GM18517 (cell line): ENCODE measurements at regions not wholly inside any gene's neighbourhood (a gene's known extent, or its start where the extent isn't known, plus 50 kb on each side); places are given as distances from the start of the nearest gene placed in this dataset.

Experiments used
- ATAC-seq: cut with Tn5 transposase; IDR thresholded peaks from one replicate; pipeline ENCODE4 v1.9.1; 2021; ENCODE audit warnings: mild to moderate bottlenecking, moderate library complexity; ENCODE audit not compliant: unreplicated experiment

- no peak for ATAC-seq
These were observed 93.1 kb downstream of the RHOB start for GRCh38 chr2:20539776-20540586.

- ATAC-seq: no peak
These were observed 93.9 kb downstream of the RHOB start for GRCh38 chr2:20540587-20541293.

- no peak for ATAC-seq
These were observed 94.4 kb downstream of the RHOB start for GRCh38 chr2:20541294-20541640.

GRCh38 chr2:20541651-20542050, 94.8 kb downstream of the RHOB start:
- no peak for ATAC-seq

GRCh38 chr2:20542269-20542668, 95.4 kb downstream of the RHOB start:
- ATAC-seq: no peak

GRCh38 chr2:20542746-20543468, 96.0 kb downstream of the RHOB start:
- ATAC-seq: no peak

- ATAC-seq: no peak
These were observed 96.7 kb downstream of the RHOB start for GRCh38 chr2:20543469-20544152.

GRCh38 chr2:20544153-20544747, 97.4 kb downstream of the RHOB start:
- no peak for ATAC-seq

- ATAC-seq: no peak
These were observed 101.8 kb downstream of the HS1BP3 start for GRCh38 chr2:20549144-20549543.

- no peak for ATAC-seq
These were observed 101.1 kb downstream of the HS1BP3 start for GRCh38 chr2:20549691-20550348.

- ATAC-seq: no peak
These were observed 99.5 kb downstream of the HS1BP3 start for GRCh38 chr2:20551260-20551944.

GRCh38 chr2:20551945-20552328, 99.0 kb downstream of the HS1BP3 start:
- ATAC-seq: no peak

GRCh38 chr2:20552847-20553246, 98.1 kb downstream of the HS1BP3 start:
- ATAC-seq: no peak

GRCh38 chr2:20553580-20553979, 97.3 kb downstream of the HS1BP3 start:
- ATAC-seq: no peak

GRCh38 chr2:20555954-20556353, 94.9 kb downstream of the HS1BP3 start:
- ATAC-seq: no peak

- ATAC-seq: no peak
These were observed 94.1 kb downstream of the HS1BP3 start for GRCh38 chr2:20556756-20557155.

- no peak for ATAC-seq
These were observed 93.7 kb downstream of the HS1BP3 start for GRCh38 chr2:20557226-20557625.

GRCh38 chr2:20557635-20558034, 93.3 kb downstream of the HS1BP3 start:
- no peak for ATAC-seq

GRCh38 chr2:20558391-20559150, 92.3 kb downstream of the HS1BP3 start:
- ATAC-seq: no peak
